ENCODE measurements at regions not wholly inside any gene's neighbourhood (a gene's known extent, or its start where the extent isn't known, plus 50 kb on each side); places are given as distances from the start of the nearest gene placed in this dataset.
A peak's percentile ranks its signal among the peaks of the same experiment; 100 is the strongest.
"Not testable (repeated sequence)": the region's sequence is repeated elsewhere in the genome, so short reads cannot be mapped to it uniquely, and the experiment has no call there.

DNA sequence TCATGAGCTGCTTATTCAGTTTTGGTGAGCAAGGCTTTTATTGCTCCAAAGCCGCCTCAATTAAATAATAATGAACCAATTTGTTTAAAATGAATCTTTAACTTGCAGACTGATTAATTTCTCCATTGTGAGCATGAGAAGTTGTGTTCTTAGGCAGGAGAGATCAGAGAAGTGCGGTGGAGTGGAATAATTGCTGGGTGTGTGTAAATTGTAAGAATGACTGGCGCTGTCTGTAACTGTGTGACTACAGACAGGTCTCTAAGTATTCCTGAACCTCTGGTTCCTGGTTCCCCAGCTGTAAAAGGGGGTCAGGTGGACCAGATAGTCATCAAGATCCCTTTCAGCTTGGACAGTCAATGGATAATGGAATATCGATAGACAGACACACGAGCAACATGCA is 98.0 kb upstream of the EFEMP1 start:
- DNase-seq (ENCODE audit: low spot score), result no peak

DNA sequence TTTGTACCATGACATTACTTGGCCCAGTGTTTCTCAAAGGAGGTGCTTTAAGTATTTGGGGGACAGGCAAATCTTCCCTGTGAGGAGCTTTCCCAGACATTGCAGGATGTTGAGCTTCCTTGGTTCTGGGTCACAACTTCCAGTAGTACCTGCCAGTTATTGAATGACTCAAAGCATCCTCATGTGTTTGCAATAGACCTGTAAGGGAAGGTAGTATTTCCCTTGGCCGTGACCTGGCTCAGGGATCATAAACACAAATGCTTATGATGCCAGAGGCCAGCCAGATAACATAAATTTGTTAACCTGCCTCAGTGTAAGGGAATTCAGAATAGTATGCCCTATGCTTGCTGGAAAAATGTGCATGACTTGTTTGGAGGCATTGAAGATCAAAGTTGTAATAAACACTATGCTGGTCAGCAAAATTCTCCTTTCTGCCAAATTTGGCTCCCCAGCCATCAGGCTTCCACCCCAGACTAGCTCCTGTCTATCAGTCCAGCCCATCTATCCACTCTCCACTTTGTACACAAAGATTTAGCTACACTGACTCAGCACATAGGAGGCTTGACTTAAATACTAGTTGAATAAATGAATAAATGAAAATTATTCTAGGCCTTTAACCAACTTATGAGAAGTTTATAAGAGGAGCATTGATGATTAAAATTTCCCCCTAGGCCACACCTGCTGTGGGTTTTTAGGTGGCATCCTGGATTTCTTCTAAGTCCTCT is 102.0 kb upstream of the EFEMP1 start:
- no peak for DNase-seq (ENCODE audit: low spot score)

DNA sequence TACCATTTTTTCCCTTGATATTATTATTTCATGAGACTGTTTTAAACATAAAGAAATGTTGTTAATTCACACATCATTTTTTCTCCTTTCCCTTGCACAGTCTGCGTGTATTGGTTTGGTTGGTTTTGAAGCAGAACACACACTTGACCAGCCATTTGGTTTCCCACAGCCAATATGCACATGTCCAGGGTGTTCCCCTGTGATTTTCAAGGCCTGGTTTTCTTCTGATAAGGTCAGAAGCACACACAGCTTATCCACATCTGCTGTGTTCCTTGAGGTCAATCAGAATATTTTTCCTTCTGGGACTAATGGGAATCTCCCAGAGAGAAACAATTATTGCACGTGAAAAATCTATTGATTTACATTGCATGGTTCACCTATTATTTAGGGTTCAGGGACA is 103.2 kb upstream of the EFEMP1 start:
- no peak for DNase-seq (ENCODE audit: low spot score)

DNA sequence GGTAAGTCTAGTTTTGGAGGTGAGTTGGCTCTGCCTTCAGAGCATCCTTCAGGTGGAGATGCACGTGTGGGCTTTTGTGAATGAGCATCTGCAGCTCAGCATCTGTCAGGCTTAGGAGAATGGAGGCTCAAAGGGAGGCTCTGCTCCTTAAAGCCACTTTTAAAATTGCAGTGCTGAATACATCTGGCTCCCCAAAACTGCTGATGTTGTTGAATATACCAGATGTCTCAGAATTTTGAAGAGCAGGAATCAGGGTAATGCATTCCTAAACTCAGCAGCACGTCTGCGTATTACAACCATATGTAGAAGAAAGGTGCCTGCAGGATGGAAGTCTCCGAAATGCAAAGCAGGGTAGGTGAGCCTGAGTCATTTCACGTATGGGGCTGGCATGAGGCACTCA is 106.5 kb upstream of the EFEMP1 start:
- DNase-seq (ENCODE audit: low spot score), result no peak

DNA sequence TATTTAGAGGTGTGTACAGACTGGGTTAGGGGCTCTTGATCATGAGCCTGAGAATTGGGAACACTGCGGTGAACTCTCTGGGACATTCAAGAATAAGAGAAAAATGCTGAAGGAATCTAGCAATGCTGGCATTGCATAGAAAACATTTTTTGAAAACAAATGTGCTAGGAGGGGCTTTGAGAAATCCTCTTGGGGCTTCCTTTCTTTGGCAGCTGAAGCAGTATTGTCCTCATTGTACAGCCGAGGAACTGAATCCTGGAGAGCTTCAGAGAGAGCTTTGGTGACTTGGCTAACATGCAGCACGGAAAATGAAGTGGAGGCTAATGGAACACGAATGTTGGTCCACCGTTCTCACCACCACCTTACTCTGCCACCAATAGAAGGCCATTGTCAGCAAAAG is 107.3 kb upstream of the EFEMP1 start:
- no peak for DNase-seq (ENCODE audit: low spot score)

DNA sequence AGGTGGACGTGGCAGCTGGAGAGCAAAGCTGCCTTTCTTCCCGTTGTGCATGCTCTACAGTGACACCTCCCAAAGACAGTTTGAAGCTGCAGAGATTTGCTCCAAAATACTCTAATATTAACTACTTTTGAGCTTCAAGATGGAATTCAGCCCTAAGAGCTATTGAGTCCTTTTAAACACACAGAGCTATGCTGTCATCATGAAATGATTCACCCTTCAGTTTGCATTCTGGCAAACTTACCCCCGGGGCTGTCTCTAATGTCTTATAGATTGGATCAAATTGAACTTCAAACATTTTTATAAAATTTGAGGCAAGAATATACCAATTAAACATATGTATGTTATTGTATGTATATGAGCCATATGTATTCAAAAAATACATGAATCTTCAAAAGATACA is 110.7 kb upstream of the EFEMP1 start:
- DNase-seq (ENCODE audit: low spot score), result no peak

DNA sequence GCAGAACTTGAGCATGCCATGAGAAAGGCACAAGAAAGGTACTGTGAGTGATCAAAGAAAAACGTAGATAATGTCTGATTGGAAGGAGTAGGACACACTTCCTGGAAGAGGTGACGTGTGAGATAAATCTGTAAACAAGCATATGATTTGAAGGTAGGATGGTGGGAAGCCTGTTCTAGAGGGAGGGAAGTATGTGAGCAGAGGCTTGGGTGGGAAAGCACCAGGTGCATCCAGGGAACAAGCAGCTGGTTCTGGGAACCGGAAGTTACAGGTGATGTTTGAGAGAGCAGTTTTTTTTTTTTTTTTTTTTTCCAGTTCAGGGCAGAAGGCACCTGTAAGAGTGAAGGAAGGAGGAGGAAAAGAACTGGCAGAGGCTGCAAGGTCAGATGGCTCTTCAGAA is 116.6 kb upstream of the EFEMP1 start:
- no peak for DNase-seq (ENCODE audit: low spot score)

DNA sequence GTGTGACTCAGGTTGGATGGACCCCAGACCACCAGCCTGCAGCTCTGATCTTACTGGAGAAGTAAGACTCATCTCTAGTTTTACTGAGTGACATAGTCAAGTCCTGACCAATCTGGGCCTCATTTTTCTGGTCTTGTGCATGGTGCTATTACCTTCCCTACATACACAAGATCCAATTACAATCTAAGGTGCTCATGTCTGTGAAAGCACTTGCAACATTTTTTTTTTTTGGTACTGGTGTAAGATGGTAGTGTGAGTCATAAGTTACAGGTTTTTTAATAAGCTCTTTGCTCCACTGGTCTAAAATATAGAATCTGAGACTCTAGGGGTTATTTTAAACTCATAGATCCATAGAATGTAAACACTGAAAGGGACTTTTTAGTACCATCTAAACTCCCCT is 117.3 kb upstream of the EFEMP1 start:
- DNase-seq (ENCODE audit: low spot score), result no peak

DNA sequence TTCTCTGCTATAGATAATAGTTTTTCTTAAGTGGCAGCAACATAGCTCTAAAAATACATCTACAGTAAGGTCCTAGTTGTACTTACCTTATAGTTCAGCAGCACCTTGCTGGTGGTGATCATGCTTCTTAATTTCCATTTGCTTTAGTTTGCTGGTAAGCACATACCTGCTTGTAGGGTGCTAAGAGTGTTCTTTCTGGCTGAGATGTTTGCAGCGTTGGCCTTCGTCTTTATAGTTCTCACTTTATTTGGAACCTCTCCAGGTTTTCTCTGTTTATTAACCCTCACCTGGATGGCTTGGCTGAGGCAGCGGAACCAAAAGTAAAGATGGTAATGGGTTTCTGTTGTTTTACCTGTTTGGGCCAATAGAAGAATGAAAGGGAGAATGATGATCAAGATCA is 123.6 kb upstream of the EFEMP1 start:
- no peak for DNase-seq (ENCODE audit: low spot score)

DNA sequence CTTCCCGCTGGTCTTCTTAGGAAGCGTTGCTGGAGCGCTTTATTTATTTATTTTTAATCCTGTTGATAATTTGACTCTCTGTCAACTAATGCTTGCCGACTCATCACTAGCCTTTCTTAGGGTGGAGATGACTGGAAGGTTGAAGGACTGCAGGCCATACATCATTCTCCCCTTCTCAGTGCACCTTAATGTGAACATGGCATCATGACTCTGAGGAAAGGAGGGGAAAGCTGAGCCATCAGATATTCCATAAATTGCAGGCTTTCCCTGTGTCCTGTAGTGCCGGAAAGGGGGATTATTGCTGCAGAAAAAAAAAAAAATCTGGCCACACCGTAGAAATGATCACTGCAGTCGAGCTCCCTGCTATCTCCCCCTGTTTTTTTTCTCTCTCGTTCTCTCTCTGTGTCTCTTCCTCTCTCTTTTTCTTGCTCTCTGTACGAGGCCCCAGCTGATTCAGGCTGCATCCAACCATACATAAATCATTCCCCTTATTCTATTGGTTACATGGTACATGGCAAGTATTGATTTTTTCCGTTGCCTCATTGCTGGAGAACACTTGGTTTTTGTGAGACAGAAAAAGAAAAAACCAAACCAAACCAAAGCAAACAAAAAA is 125.8 kb upstream of the EFEMP1 start:
- DNase-seq (ENCODE audit: low spot score), result no peak

DNA sequence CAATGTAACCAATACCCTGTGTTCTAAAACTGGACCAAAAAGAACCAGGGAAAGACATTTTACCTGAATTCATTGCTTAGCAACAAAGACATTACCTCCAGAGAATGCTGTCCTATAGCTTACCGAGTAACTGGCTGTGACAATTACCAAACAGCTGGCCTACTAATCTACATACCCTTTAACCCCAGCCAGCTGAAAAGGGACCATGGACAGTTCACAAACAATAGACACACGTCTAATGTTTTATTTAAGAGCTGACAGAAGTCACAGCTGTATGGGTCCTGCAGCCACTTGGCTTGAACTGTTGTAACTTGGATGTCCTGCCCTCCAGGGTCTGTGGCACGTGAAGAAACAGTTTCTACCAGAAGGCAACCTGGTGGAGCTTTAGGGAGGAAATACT is 130.1 kb upstream of the EFEMP1 start:
- no peak for DNase-seq (ENCODE audit: low spot score)

DNA sequence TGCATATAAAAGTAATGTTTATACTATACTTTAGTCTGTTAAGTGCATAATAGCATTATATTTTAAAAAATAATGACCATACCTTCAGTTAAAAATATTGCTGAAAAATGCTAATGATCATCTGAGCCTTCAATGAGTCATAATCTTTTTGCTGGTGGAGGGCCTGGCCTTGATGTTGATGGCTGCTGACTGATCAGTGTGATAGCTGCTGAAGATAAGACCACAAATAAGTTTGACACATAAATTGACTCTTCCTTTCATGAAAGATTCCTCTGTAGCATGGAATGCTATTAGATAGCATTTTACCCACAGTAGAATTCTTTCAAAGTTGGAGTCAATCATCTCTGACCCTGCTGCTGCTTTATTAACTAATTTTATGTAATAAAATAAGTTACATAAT is 128.4 kb upstream of the CCDC85A start:
- no peak for DNase-seq (ENCODE audit: low spot score)

DNA sequence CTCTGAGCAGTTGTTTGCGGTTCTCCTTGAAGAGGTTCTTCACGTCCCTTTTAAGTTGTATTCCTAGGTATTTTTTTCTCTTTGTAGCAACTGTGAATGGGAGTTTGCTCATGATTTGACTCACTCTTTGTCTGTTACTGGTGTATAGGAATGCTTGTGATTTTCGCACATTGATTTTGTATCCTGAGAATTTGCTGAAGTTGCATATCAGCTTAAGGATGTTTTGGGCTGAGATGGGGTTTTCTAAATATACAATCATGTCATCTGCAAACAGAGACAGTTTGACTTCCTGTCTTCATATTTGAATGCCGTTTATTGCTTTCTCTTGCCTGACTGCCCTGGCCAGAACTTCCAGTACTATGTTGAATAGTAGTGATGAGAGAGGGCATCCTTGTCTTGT is 122.5 kb upstream of the CCDC85A start:
- DNase-seq (ENCODE audit: low spot score), result not testable (repeated sequence)

DNA sequence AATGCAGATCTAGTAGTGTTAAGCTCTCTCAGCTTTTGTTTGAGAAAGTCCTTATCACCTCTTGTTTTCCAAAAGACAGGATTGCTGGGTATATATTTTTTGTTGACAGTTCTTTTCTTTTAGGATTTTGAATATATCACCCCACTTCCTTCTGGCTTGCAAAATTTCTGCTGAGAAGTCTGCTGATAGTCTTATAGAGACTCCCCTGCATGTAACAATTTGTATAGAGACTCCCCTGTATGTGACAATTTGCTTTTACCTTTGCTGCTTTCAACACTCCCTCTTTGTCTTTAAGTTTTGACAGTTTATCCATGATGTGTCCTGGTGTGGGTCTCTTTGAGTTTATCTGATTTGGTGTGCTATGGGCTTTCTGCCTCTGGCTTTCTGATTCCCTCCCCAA is 115.0 kb upstream of the CCDC85A start:
- DNase-seq (ENCODE audit: low spot score), result no peak

DNA sequence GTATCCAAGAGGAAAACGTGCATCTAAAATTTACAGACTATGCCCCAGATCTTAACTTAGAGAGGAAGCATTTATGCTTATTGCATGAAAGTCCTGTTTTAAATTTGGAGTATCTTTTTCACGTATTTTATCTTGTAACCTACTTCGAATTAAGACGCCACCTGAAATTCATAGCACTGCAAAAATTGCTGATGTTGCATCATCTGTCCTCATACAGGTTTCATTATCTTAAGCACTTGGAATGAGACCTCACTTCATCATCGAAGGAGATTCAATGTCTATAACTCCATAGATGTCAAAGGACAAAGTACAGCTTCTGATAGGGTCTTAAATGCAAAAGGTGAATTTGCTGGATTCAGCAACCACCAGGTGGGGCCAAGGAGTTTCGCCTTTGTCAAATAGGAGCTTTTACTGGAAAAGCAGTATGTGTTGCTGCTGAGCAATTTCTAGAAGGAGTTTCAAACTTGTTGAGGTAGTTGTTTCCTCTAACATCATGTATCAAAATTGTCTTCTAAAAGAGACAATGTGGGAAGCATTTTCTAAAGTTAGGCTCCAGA is 106.4 kb upstream of the CCDC85A start:
- DNase-seq (ENCODE audit: low spot score), result peak; percentile 33

DNA sequence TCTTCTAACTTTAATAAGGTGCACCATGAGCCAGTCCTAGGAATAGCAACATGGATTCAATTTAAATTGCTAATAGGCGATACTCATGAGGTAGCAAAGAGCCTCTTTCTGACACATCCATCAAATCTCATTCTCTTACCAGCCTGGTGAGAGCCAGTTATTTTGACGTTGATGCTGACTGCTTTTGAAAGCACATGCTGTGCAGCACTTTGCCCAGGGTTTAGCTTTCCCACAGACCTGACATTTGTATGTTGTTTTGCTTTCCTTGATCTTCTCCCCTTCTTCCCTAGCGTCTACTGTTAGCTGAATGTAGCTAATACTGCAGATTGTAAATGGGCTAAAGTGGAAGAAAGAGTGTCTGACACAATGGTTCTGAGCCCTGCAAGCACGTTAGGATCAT is 101.1 kb upstream of the CCDC85A start:
- DNase-seq (ENCODE audit: low spot score), result no peak

DNA sequence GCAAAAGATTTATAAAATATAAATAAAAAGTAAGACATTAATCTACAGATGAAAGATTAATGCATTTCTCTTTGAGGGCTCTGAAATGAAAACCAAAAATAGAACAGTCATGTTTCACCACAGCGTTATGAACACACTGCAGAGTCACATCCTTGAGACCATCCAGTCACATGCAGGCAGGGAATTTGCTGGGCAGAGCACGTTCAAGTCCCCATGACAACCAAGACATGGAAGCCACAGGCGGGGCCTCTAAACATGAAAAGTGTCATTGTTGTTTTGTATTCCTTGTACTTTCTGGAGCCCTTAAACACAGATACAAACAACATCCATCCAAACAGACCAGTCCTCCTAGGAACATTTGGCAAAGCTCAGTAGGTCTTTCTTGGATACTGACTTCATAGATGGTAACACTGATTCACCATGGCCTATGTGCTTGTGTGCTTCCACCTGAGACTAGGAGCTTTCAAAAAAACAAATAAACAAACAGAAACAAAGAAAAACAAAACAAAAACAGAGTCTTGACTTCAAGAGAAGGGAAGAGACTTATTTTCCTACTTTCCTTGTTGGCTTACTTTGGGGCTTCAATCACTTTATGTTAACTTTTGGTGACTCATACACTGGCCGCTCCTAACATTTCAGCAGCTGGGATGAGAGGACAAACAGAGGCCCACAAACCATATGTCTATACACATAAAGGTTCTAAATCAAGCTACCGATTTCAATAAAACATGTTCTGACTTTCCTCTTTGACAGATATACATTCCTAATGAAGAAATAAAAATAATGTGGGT is 99.5 kb upstream of the CCDC85A start:
- no peak for DNase-seq (ENCODE audit: low spot score)

DNA sequence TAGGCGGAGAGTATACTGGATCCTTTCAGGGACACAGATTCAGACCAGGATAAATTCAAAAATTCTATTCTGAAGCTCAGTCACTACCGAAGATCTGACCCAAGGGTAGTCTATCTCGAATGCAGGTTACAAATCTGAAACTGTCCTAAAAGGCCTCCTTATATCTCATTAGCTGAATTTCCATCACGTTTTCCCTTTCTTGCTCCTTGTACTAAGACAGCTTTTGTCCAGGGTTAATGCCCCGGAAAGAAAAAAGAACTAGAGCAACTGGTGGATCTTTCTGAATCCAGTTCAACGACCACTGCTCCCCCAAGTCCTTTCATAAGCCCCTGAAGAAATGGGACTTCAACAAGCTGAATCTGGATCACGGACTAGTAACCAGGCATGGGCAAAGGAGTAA is 97.5 kb upstream of the CCDC85A start:
- no peak for DNase-seq (ENCODE audit: low spot score)

DNA sequence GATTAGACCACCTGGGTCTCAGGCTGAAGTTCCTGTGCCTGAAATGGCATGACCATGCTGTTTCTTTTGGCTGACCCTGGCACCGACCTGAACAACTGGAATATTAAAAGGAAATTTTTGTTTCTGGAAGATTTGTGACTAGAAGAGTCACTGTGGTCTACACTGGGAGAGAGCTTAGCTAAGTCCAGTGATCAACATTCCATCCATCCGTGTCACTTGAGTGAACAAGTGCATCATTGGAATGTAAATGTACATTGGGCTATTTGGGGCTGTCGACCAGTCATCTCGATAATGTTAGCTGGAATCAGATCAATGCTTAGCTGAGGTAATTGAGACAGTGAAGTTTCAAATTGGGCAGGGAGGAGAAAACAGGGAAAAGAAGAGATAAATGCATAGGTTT is 95.4 kb upstream of the CCDC85A start:
- DNase-seq (ENCODE audit: low spot score), result peak; percentile 11

DNA sequence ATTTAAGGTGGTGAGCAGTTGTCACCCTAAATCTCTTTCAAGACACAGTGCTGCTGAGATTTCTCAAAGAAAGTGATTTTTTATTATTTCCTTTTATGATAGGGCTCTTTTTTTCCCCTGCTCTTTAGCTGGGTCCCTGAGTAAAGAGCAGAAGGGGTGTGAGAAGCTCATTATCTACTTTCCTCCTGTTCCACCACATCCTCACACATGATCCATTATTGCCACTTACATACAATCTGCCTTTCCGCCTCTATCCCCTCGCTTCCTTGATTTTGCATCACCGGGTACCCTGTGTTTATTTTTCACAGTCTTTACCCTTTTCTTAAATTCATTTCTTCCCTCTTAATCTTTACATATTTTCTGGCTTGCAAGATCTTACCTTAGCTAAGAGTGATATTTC is 93.9 kb upstream of the CCDC85A start:
- no peak for DNase-seq (ENCODE audit: low spot score)

DNA sequence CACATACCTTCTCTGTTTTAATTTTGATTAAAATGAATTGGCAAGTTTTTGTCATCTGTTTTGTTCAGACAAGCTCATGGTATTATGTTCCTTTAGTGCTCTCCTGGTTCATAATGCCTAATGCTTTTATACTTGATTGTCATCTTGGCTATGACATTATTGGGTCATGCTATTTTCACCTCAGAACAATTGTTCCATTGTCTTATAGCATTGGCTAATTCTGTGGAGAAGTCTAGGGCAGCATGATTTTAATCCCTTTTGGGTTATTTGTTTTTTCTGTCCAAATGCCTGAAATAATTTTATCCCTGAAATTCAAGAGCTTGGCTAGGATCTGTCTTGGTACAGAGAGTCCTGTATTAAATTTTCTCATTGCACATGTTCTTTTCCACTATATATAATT is 83.8 kb upstream of the CCDC85A start:
- DNase-seq (ENCODE audit: low spot score), result no peak

DNA sequence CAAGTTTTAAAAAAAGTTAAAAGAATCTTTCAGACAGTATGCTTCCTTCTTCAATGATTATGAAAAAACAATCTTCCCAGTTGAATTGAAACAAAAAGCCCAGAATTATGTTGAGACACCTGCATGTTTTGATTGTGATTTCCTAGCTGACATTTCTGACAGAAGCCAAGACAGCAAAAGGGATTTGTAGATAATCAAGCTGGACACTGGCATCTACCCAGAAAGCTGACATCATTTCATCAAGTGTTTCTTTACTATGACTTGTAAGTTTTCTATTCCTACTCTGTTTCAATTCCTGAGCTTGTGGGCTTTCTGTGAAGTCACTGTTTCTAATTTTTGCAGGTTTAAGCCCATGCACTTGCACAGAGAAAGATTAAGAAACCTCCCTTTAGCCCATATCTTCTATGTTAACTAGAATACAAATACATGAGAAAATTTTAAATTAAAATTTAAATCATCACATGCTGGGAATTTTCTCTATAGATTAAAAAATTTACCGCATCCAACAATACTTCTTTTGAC is 82.9 kb upstream of the CCDC85A start:
- no peak for DNase-seq (ENCODE audit: low spot score)

DNA sequence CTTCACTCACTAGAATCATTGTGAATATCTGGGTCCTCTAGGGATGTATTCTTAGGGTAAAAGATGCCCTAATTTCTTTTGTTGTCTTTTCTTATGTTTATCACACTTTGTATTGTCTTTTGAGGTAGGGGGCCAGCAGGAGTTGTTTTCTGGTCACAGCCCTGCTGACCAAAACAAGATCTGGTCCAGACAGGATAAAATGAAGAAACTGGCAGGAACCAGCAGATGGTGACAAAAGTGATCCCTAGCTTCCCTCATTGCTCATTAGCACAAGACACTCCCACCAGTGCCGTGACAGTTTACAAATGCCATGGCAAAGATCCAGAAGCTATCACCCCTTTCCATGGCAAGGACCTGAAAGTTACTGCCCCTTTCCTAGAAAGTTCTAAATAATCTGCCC is 81.7 kb upstream of the CCDC85A start:
- DNase-seq (ENCODE audit: low spot score), result no peak

Data from AG08395 (cell line).